ENCODE measurements at regions not wholly inside any gene's neighbourhood (a gene's known extent, or its start where the extent isn't known, plus 50 kb on each side); places are given as distances from the start of the nearest gene placed in this dataset.

GRCh38 chr4:159555873-159556272 lies 453.0 kb downstream of the RAPGEF2 start:
- no peak for TF ChIP-seq NFYB (CRISPR knock-in tag; conservative IDR thresholded peaks at IDR 0.05; ENCODE audit: low read depth)
- TF ChIP-seq USF2 (CRISPR knock-in tag; IDR thresholded peaks at IDR 0.05), result no peak
- no peak for TF ChIP-seq CTCF (IDR thresholded peaks at IDR 0.05)
- TF ChIP-seq KAT7 (CRISPR knock-in tag; IDR thresholded peaks at IDR 0.05; ENCODE audit: borderline replicate concordance), result no peak
- TF ChIP-seq RELA (CRISPR knock-in tag; IDR thresholded peaks at IDR 0.05; ENCODE audit: borderline replicate concordance), result no peak
- TF ChIP-seq GABPB1 (CRISPR knock-in tag; IDR thresholded peaks at IDR 0.05), result no peak
- TF ChIP-seq AFF4 (CRISPR knock-in tag; IDR thresholded peaks at IDR 0.05; ENCODE audit: borderline replicate concordance), result no peak
- TF ChIP-seq CBFB (CRISPR knock-in tag; IDR thresholded peaks at IDR 0.05; ENCODE audit: low read depth), result no peak
- TF ChIP-seq TCF7 (CRISPR knock-in tag; IDR thresholded peaks at IDR 0.05; ENCODE audit: low read depth), result no peak
- TF ChIP-seq USF1 (CRISPR knock-in tag; IDR thresholded peaks at IDR 0.05), result no peak
- no peak for TF ChIP-seq ZNF219 (CRISPR knock-in tag; IDR thresholded peaks at IDR 0.05; ENCODE audit: borderline replicate concordance)

All from WTC11 (cell line).